BJ (cell line): ENCODE measurements at regions not wholly inside any gene's neighbourhood (a gene's known extent, or its start where the extent isn't known, plus 50 kb on each side); places are given as distances from the start of the nearest gene placed in this dataset.

Experiments used
- CTCF ChIA-PET: fragments of 350-600 bp; formaldehyde crosslinking; extraction: SDS; loops from one replicate; lab custom pipeline; 2021; ENCODE audit warnings: antibody characterized with exemption, inconsistent platforms; lab: Yijun Ruan, JAX
- POLR2A ChIA-PET: fragments of 300-600 bp; sonication (Branson Sonifier 250); formaldehyde crosslinking; extraction: SDS; loops from one replicate; lab custom pipeline; 2021; ENCODE audit warnings: antibody characterized with exemption; lab: Charles Lee
- DNase-seq: peaks from one replicate; pipeline ENCODE4 v3.0.0-alpha.2; 2011; ENCODE audit warnings: low read depth
- H3K27me3 ChIP-seq: 2 replicates; pipeline ENCODE4 v1.6.0; 2011; ENCODE audit warnings: low read length; ENCODE audit not compliant: control insufficient read depth, insufficient read depth
- H3K36me3 ChIP-seq: 2 replicates; pipeline ENCODE4 v1.5.1; 2011; ENCODE audit warnings: low read length; ENCODE audit not compliant: control insufficient read depth, insufficient read depth
- H3K4me3 ChIP-seq: 2 replicates; pipeline ENCODE4 v1.5.1; 2011; ENCODE audit warnings: low read depth, mild to moderate bottlenecking, control low read depth, low read length
- TF ChIP-seq, protein P1 (sequence below): IDR thresholded peaks from 2 replicates; pipeline ENCODE4 v1.5.1; 2011; ENCODE audit warnings: low read depth, mild to moderate bottlenecking, control low read depth, inconsistent platforms, low read length, moderate library complexity; ENCODE audit not compliant: insufficient read depth

DNA sequence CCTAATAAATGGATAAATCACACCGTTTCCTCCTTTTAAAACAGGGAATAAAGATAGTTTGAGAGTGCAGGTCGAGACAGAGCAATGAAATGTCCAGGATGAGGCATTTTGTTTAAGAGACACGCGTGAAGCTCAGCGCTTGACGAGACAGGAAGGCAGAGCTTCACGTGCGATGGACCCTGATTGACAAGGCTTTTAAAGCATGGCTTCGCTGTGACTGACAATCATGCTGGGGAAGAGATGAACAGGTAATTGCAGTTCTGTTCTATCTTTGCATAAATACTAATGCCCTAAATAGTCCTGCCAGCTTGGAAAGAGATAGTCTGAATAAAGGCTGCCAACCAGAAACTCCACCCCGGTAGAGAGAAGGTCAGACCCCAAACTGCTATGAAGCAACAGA is 442.3 kb upstream of the PFKP start:
- POLR2A ChIA-PET, result no interaction called here
- TF ChIP-seq, protein P1, sequence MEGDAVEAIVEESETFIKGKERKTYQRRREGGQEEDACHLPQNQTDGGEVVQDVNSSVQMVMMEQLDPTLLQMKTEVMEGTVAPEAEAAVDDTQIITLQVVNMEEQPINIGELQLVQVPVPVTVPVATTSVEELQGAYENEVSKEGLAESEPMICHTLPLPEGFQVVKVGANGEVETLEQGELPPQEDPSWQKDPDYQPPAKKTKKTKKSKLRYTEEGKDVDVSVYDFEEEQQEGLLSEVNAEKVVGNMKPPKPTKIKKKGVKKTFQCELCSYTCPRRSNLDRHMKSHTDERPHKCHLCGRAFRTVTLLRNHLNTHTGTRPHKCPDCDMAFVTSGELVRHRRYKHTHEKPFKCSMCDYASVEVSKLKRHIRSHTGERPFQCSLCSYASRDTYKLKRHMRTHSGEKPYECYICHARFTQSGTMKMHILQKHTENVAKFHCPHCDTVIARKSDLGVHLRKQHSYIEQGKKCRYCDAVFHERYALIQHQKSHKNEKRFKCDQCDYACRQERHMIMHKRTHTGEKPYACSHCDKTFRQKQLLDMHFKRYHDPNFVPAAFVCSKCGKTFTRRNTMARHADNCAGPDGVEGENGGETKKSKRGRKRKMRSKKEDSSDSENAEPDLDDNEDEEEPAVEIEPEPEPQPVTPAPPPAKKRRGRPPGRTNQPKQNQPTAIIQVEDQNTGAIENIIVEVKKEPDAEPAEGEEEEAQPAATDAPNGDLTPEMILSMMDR, result no peak
- Histone ChIP-seq H3K36me3 (no peaks in the 10 kb centered on the region), H3K4me3 (no peak overlapping the region), H3K27me3 (no peaks in the 10 kb centered on the region)
- CTCF ChIA-PET, result no interaction called here
- no peak for DNase-seq

DNA sequence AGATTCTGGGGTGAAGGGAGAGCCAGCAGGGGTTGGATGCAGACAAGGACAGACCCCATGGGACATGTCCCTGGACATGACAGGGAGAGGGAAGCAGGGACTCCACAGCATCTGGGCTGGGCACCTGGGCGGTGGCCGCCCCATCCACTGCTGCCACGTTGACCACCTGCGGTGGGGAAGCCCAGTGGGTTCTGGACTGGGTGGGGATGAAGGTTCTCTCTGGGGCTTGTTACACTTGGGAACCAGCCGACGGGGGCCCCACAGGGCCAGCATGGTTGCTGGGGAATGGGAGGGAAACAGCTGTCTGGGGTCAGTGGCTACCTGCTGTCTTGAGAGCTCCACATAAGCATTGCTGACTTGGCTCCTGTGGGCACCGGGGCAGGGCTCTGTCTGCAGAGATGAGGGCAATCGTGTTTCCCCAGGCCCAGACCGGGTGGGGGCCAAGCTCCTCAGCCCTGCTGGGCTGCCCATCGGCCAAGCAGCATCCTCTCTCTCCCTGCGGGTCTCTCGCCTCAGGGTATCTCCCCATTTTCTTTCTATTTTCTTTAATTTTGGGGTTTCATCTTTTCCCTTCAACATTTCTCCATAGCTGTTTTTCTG is 443.6 kb upstream of the PFKP start:
- TF ChIP-seq, protein P1, result no peak
- no peak for DNase-seq
- Histone ChIP-seq H3K36me3 (no peaks in the 10 kb centered on the region), H3K4me3 (no peak overlapping the region), H3K27me3 (no peaks in the 10 kb centered on the region)
- POLR2A ChIA-PET, result no interaction called here
- CTCF ChIA-PET, result no interaction called here

DNA sequence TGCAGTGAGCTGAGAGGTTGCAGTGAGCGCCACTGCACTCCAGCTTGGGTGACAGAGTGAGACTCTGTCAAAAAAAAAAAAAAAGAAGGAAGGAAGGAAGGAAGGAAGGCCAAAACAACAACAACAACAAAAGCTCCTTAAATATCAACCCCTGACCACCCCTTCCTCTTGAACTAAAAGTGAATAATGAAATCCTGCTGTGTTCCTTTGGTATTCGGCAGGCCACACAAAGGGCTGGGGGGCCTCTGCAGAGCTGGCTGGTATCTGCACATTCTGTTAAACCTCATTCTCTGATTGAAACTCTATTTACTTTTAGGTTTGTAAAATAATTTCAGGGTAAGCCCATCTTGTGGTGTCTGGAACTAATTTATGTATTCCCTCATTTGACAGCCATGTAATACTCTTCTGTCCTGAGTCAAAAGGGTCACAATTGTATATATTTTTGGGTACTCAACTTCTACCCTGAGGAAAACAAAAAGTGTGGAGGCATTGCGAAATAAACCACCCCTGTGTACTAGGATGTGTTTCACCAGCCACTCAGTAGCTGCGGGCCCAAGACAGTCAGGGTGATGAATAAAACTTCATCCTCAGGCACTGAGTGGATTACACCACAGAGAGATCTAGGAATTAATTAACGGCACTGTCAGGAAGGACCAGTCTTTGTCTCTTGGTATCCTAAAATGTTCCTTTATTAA is 446.4 kb upstream of the PFKP start:
- CTCF ChIA-PET, result interaction anchor here (0.9 kb wide), 1 partner anchor 14 kb away, joined by 3 read pairs; no protein-coding TSS in a partner anchor
- DNase-seq, result no peak
- no peaks in the 10 kb centered on the region for H3K36me3 ChIP-seq
- POLR2A ChIA-PET, result no interaction called here
- no peak overlapping the region for H3K4me3 ChIP-seq
- TF ChIP-seq, protein P1, result no peak
- H3K27me3 ChIP-seq, result no peaks in the 10 kb centered on the region

DNA sequence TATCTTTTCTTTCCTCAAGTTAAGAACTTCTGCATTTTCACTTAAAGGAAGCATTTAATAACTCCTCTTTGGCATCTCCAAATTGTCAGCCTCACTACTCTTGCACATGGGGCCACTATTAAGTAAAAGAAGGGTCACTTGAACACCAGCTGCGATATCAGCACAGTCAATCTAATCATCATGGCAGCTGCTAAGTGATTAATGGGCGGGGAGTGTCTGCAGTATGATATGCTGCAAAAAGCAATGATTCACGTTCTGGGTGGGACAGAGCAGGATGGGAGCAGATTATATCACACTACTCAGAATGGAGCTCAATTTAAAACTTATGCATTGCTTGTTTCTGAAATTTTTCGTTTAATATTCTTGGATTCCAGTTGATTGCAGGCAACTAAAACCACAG is 447.4 kb upstream of the PFKP start:
- POLR2A ChIA-PET, result no interaction called here
- DNase-seq, result no peak
- CTCF ChIA-PET, result no interaction called here

DNA sequence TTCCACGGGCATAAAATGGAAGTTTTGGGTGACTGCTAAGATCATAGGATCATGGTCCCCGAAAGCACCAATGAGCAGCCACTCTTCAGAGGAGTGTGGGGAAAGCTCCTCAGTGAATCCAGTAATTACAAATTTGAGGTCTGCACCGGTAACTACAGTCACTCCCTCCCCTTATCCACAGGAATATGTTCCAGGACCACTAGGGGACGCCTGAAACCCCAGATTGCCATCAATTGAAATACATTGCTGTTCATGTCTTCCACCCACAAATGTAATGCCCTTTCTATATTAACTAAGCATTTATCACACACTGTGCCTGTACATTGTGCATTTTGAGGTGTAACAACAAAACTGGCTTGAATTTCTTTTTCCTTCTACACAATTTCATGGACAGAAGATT is 447.9 kb upstream of the PFKP start:
- no peak for DNase-seq

More for the DNA sequence above, 447.4 kb upstream of the PFKP start:
- no peak overlapping the region for H3K4me3 ChIP-seq
- TF ChIP-seq, protein P1, result no peak
- no peaks in the 10 kb centered on the region for H3K27me3 ChIP-seq
- H3K36me3 ChIP-seq, result no peaks in the 10 kb centered on the region

More for the DNA sequence above, 447.9 kb upstream of the PFKP start:
- Histone ChIP-seq H3K4me3 (no peak overlapping the region), H3K36me3 (no peaks in the 10 kb centered on the region), H3K27me3 (no peaks in the 10 kb centered on the region)
- TF ChIP-seq, protein P1, result no peak
- ChIA-PET POLR2A (no interaction called here), CTCF (no interaction called here)
